H1 (cell line): ENCODE measurements at regions not wholly inside any gene's neighbourhood (a gene's known extent, or its start where the extent isn't known, plus 50 kb on each side); places are given as distances from the start of the nearest gene placed in this dataset.

Experiments used
- CTCF ChIA-PET: fragments of 300-600 bp; sonication (Branson Sonifier 250); formaldehyde crosslinking; loops from one replicate; lab custom pipeline; 2021; ENCODE audit not compliant: partially characterized antibody; lab: Charles Lee
- POLR2A ChIA-PET: fragments of 300-600 bp; sonication (Branson Sonifier 250); formaldehyde crosslinking; loops from one replicate; lab custom pipeline; 2021; ENCODE audit warnings: inconsistent platforms; ENCODE audit not compliant: partially characterized antibody; lab: Charles Lee
- DNase-seq, 2 experiments: peaks; one replicate each; pipeline versions ENCODE4 v3.0.0 to v3.0.0-alpha.2; 2010 to 2022; ENCODE audit warnings: low spot score in 2 of 2, low read depth in 1 of 2, mixed read lengths in 1 of 2
- FAIRE-seq: peaks from 2 replicates; lab custom pipeline; 2011; peaks lifted over from hg19 to GRCh38; lab: Jason Lieb, UNC
- H2AFZ ChIP-seq: 2 replicates; pipeline ENCODE4 v1.8.1; 2012; ENCODE audit warnings: low read length, inconsistent platforms
- H2AK5ac ChIP-seq: 2 replicates; pipeline ENCODE4 v1.6.1; 2013; ENCODE audit warnings: low read depth, low read length
- H2BK120ac ChIP-seq: replicated peaks from 2 replicates; pipeline ENCODE3; 2013; ENCODE audit warnings: low read depth, low read length, inconsistent platforms
- H2BK12ac ChIP-seq: 2 replicates; pipeline ENCODE4 v1.6.1; 2013; ENCODE audit warnings: low read depth, low read length
- H2BK15ac ChIP-seq: 2 replicates; pipeline ENCODE4 v1.6.1; 2013; ENCODE audit warnings: low read length
- H2BK20ac ChIP-seq: 2 replicates; pipeline ENCODE4 v1.6.1; 2013; ENCODE audit warnings: low read length
- H2BK5ac ChIP-seq: 2 replicates; pipeline ENCODE4 v1.6.1; 2013; ENCODE audit warnings: low read depth, low read length
- H3K14ac ChIP-seq: 2 replicates; pipeline ENCODE4 v1.6.1; 2013; ENCODE audit warnings: inconsistent platforms; ENCODE audit not compliant: insufficient read length
- H3K18ac ChIP-seq: 2 replicates; pipeline ENCODE4 v1.6.1; 2013; ENCODE audit warnings: low read length; ENCODE audit errors: extremely low read depth
- H3K23ac ChIP-seq: 2 replicates; pipeline ENCODE4 v1.6.1; 2013; ENCODE audit warnings: inconsistent platforms; ENCODE audit not compliant: insufficient read length
- H3K23me2 ChIP-seq: 2 replicates; pipeline ENCODE4 v1.6.1; 2013; ENCODE audit warnings: low read depth, low read length
- H3K27ac ChIP-seq: 2 replicates; pipeline ENCODE4 v1.6.1; 2011; ENCODE audit warnings: low read depth, low read length, inconsistent platforms
- H3K27me3 ChIP-seq, 4 experiments: replicated peaks in 1 of 4; 1 replicate in 1 of 4; 2 replicates in 3 of 4; pipeline versions ENCODE4 v1.6.1 to v1.8.1; 2011 to 2013; ENCODE audit warnings: low read length in 3 of 4, mild to moderate bottlenecking in 3 of 4, inconsistent platforms in 2 of 4, mixed read lengths in 2 of 4, moderate library complexity in 1 of 4; ENCODE audit not compliant: control insufficient read depth in 3 of 4, insufficient read depth in 3 of 4; ENCODE audit errors: extremely low read depth in 1 of 4
- H3K36me3 ChIP-seq, 4 experiments: 2 replicates each; pipeline versions ENCODE4 v1.6.1 to v1.8.1; 2011 to 2013; ENCODE audit warnings: mild to moderate bottlenecking in 4 of 4, low read length in 3 of 4, moderate library complexity in 2 of 4, control low read depth in 1 of 4, inconsistent platforms in 1 of 4; ENCODE audit not compliant: insufficient read depth in 4 of 4, control insufficient read depth in 2 of 4
- H3K4ac ChIP-seq: replicated peaks from 2 replicates; pipeline ENCODE3; 2013; ENCODE audit warnings: low read length, low read depth, mixed read lengths, inconsistent platforms; ENCODE audit not compliant: insufficient read length
- H3K4me1 ChIP-seq, 4 experiments: replicated peaks in 1 of 4; 1 replicate in 1 of 4; 2 replicates in 3 of 4; pipeline versions ENCODE4 v1.6.1 to v1.8.1; 2011 to 2013; ENCODE audit warnings: low read length in 3 of 4, inconsistent platforms in 2 of 4, mixed read lengths in 1 of 4; ENCODE audit not compliant: insufficient read depth in 4 of 4, control insufficient read depth in 3 of 4
- H3K4me2 ChIP-seq, 2 experiments: 2 replicates each; pipeline versions ENCODE4 v1.6.1 to v1.8.1; 2011 to 2013; ENCODE audit warnings: low read depth in 2 of 2, low read length in 2 of 2, control low read depth in 1 of 2, inconsistent platforms in 1 of 2, mild to moderate bottlenecking in 1 of 2; ENCODE audit not compliant: insufficient read depth in 1 of 2
- H3K4me3 ChIP-seq, 4 experiments: fragments of 200-600, 300-600 bp in 1 of 4; sonication (generic), shearing (Covaris generic), sonication (Bioruptor Twin) in 1 of 4; 2 replicates each; pipeline versions ENCODE4 v1.5.1 to v1.8.1; 2011 to 2016; ENCODE audit warnings: low read length in 4 of 4, low read depth in 3 of 4, control low read depth in 2 of 4, inconsistent platforms in 2 of 4, mild to moderate bottlenecking in 2 of 4, mixed read lengths in 1 of 4, moderate library complexity in 1 of 4; ENCODE audit not compliant: insufficient read depth in 2 of 4; ENCODE audit errors: extremely low read depth in 1 of 4
- H3K56ac ChIP-seq: replicated peaks from 2 replicates; pipeline ENCODE3; 2013; ENCODE audit warnings: low read depth, mild to moderate bottlenecking, mixed read lengths, low read length, inconsistent platforms; ENCODE audit not compliant: insufficient read length
- H3K79me1 ChIP-seq: 2 replicates; pipeline ENCODE4 v1.6.1; 2013; ENCODE audit warnings: low read depth, low read length, control low read depth
- H3K79me2 ChIP-seq, 2 experiments: 2 replicates each; pipeline versions ENCODE4 v1.6.1 to v1.8.1; 2012 to 2013; ENCODE audit warnings: low read length in 2 of 2, mild to moderate bottlenecking in 2 of 2, inconsistent platforms in 1 of 2; ENCODE audit not compliant: insufficient read depth in 2 of 2, control insufficient read depth in 1 of 2
- H3K9ac ChIP-seq, 4 experiments: replicated peaks in 1 of 4; 1 replicate in 1 of 4; 2 replicates in 3 of 4; pipeline versions ENCODE4 v1.6.1 to v1.8.1; 2011 to 2013; ENCODE audit warnings: low read depth in 3 of 4, low read length in 3 of 4, control low read depth in 2 of 4, mild to moderate bottlenecking in 2 of 4, moderate library complexity in 2 of 4, inconsistent platforms in 1 of 4; ENCODE audit errors: extremely low read depth in 1 of 4
- H3K9me3 ChIP-seq, 2 experiments: 2 replicates each; pipeline versions ENCODE4 v1.6.1 to v1.8.1; 2012 to 2013; ENCODE audit warnings: mild to moderate bottlenecking in 2 of 2, moderate library complexity in 2 of 2, control low read depth in 1 of 2, inconsistent platforms in 1 of 2, low read depth in 1 of 2, low read length in 1 of 2, mixed read lengths in 1 of 2; ENCODE audit not compliant: insufficient read depth in 2 of 2
- H4K20me1 ChIP-seq, 2 experiments: replicated peaks in 1 of 2; 2 replicates each; pipeline versions ENCODE3 to v1.8.1; 2011 to 2013; ENCODE audit warnings: inconsistent platforms in 2 of 2, low read length in 2 of 2, mild to moderate bottlenecking in 1 of 2; ENCODE audit not compliant: insufficient read depth in 2 of 2, control insufficient read depth in 1 of 2
- H4K5ac ChIP-seq: 2 replicates; pipeline ENCODE4 v1.6.1; 2013; ENCODE audit warnings: low read length, low read depth, mixed read lengths, inconsistent platforms; ENCODE audit not compliant: insufficient read length
- H4K8ac ChIP-seq: 2 replicates; pipeline ENCODE4 v1.8.0; 2013; ENCODE audit warnings: mild to moderate bottlenecking, moderate library complexity, low read length, inconsistent platforms; ENCODE audit not compliant: insufficient read depth; ENCODE audit errors: extremely low read depth
- H4K91ac ChIP-seq: replicated peaks from 2 replicates; pipeline ENCODE3; 2013; ENCODE audit warnings: low read length, mixed read lengths, inconsistent platforms; ENCODE audit not compliant: insufficient read length
- CHD1 ChIP-seq: IDR thresholded peaks from 2 replicates; pipeline ENCODE4 v1.6.1; 2012; ENCODE audit warnings: low read depth, low read length, improper control_type of control experiment
- EP300 ChIP-seq, 2 experiments: IDR thresholded peaks; 1 replicate in 1 of 2; 2 replicates in 1 of 2; pipeline ENCODE4 v1.6.1; 2011 to 2012; ENCODE audit warnings: low read depth in 2 of 2, low read length in 2 of 2, mild to moderate bottlenecking in 2 of 2, borderline replicate concordance in 1 of 2, inconsistent platforms in 1 of 2, moderate library complexity in 1 of 2
- MAFK ChIP-seq: IDR thresholded peaks from 2 replicates; pipeline ENCODE4 v1.6.1; 2012; ENCODE audit warnings: low read depth, mild to moderate bottlenecking, improper control_type of control experiment, low read length
- RAD21 ChIP-seq, 2 experiments: IDR thresholded peaks in 1 of 2; conservative IDR thresholded peaks in 1 of 2; 2 replicates each; pipeline ENCODE4 v1.6.1; 2011; ENCODE audit warnings: low read depth in 2 of 2, low read length in 2 of 2, improper control_type of control experiment in 1 of 2, inconsistent platforms in 1 of 2, mild to moderate bottlenecking in 1 of 2, moderate library complexity in 1 of 2
- WGBS, 2 experiments: shearing (Covaris generic) in 1 of 2; methylation state at CpG; one replicate each; pipeline versions ENCODE4 v1.1.6 to v1.1.7; 2013 to 2015; ENCODE audit warnings: low lambda C conversion rate in 2 of 2, mixed read lengths in 2 of 2, inconsistent platforms in 1 of 2, low coverage in 1 of 2, missing lambda C conversion rate in 1 of 2; ENCODE audit not compliant: insufficient replicate concordance in 2 of 2, insufficient coverage in 1 of 2, insufficient read length in 1 of 2; ENCODE audit errors: extremely low coverage in 1 of 2, missing lambda C conversion rate in 1 of 2; 5-methylcytosine and 5-hydroxymethylcytosine counted together

DNA sequence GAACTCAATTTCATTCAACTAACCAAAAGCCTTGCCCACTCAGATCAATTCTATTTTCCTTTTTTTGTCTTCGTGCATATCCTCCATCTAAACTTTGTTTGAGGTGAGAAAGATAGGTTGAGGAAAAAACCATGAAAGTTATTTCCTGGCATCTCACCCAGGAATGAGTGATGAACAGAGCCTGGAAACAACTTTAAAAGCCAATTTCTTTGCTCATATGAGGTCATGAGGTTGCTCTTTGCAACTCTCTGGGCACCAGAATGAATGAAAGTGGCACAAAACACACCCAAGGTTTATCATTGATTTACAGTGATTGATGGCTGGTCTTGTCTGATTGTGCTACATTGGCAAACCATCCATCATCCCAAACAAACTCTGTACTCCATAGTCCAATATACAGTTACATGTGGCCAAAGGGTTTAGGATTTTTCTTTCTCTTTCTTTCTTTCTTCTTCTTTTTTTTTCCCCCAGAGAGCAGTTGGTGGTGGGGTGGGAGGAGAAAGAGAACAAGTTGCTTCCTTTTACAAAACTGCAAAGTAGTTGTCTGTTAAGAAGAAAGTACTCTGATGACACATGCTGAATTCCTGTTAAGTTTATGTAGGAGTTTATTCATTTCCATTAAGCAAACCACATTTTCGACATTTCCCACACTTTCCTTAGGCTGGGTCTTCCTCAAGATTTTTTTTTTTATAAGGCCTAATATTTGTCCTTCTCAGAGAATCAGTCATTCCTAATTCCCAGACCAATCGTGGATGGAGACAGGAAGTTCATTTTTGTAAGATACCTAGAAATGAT is 575.9 kb upstream of the ZEB2 start:
- Histone ChIP-seq H3K23me2 (no peaks in the 10 kb centered on the region), H3K23ac (no peak overlapping the region), H2BK12ac (no peak overlapping the region), H3K9me3 (no peaks in the 10 kb centered on the region), H3K18ac (no peak overlapping the region), H3K79me2 (no peaks in the 10 kb centered on the region), H3K27me3 (no peaks in the 10 kb centered on the region), H4K5ac (no peak overlapping the region), H3K14ac (no peak overlapping the region), H2BK15ac (no peak overlapping the region), H2BK20ac (no peak overlapping the region), H3K9ac (no peak overlapping the region), H3K79me1 (no peaks in the 10 kb centered on the region), H4K91ac (no peak overlapping the region), H3K4me1 (no peaks in the 10 kb centered on the region), H3K4me2 (no peak overlapping the region), H2BK120ac (no peak overlapping the region), H3K36me3 (no peaks in the 10 kb centered on the region; a peak in 1 of 8 replicates), H3K27ac (no peak overlapping the region), H3K56ac (no peak overlapping the region), H3K4ac (no peak overlapping the region), H2AFZ (no peak overlapping the region), H2AK5ac (no peak overlapping the region), H3K4me3 (no peak overlapping the region), H4K8ac (no peak overlapping the region), H4K20me1 (no peaks in the 10 kb centered on the region), H2BK5ac (no peak overlapping the region)
- no peak for DNase-seq
- WGBS, 2 experiments: 80% methylated on average over 3 of the region's 3 CpGs; no CpG with 5 or more reads in 1 of the 2 experiments
- no peak for FAIRE-seq
- no peak for TF ChIP-seq CHD1
- no peak for TF ChIP-seq RAD21 (IDR thresholded peaks at IDR 0.05 in 1 of 2, conservative IDR thresholded peaks at IDR 0.05 in 1 of 2; ENCODE audit: low read depth in 2 of 2, low read length in 2 of 2)
- TF ChIP-seq MAFK: no peak
- TF ChIP-seq EP300 (IDR thresholded peaks at IDR 0.05; ENCODE audit: borderline replicate concordance in 1 of 2, low read depth in 2 of 2, low read length in 2 of 2): no peak
- POLR2A ChIA-PET: no interaction called here
- CTCF ChIA-PET: no interaction called here
